Hypothalamus (tissue), 51 donors: ENCODE measurements at regions not wholly inside any gene's neighbourhood (a gene's known extent, or its start where the extent isn't known, plus 50 kb on each side); places are given as distances from the start of the nearest gene placed in this dataset.
A peak's percentile ranks its signal among the peaks of the same experiment; 100 is the strongest.
"Not testable (repeated sequence)": the region's sequence is repeated elsewhere in the genome, so short reads cannot be mapped to it uniquely, and the experiment has no call there.

Experiments
- DNase-seq, 51 donors: peaks; one replicate each; lab custom pipeline; 2025; lab: John Stamatoyannopoulos, UW

- DNase-seq: no peak
Observed at GRCh38 chr10:78207216-78207615, 173.6 kb downstream of the RPS24 start.

GRCh38 chr10:78207776-78208175 is 174.1 kb downstream of the RPS24 start:
- DNase-seq: peak in 3 of 51 donors; percentile 5 to 17 (median 5)

GRCh38 chr10:78209970-78210369 is 176.3 kb downstream of the RPS24 start:
- no peak for DNase-seq

DNA sequence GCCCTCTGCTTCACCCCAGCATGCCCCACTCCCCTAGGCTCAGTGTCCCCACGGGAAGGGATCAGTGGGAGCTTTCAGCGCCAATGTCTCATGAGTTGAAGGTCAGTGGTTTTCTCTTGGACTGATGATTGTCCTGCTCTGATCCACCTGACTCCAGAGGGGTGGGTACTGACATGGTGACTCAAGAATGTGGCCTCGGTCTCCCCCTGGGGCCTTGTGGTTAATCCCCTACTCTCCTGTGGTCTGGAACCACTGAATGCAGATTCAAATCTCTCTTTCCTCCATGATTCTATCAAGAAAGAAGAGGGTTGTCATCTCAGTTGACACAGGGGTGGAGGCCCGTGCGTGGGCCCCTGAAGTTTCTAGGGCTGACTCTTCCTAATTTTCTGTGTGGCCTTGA is 176.9 kb downstream of the RPS24 start:
- no peak for DNase-seq

DNA sequence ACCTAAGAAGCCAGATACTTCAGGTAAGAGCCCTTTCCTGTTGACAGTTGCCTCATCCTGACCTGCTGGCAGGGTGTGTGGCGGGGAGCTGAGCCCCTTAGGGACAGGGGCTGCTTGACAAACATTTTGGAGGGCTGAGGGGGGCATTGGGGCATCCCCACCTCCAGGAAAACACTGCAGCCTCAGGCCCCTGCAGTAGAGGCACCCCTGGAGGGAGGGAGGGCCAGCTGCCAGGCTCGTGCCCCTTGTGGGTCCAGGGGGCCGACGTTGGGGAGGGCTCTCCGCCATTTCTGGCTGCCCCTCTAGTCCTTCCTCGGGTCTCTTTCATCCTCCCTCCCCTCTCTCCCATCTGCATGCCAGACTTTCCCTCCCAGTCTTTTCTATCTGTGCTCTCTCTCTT is 177.3 kb downstream of the RPS24 start:
- DNase-seq: no peak

DNA sequence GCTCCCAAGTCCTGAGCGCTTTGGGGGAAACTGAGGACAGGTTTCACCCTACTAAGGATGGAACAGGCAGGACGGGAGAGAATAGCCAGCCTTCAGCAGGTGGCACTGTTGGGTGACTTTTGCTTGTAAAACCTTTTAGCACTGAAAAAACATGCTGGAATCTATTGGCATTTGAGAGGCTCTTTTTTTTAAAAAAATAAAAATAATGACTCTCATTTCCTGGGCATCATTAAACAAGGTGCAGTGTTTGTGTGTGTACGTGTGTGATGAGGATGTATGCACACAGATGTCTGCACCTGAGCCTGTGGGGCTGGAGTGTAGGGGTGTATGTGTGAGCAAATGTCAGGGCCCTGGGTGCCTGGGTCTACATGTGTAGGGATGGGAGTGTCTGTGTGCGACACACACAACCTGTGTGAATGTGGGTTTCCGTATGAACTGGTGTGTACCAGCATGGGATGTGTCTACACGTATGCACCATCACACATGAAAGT is 177.9 kb downstream of the RPS24 start:
- peak in 31 of 51 donors; percentile 6 to 64 (median 29) for DNase-seq

DNA sequence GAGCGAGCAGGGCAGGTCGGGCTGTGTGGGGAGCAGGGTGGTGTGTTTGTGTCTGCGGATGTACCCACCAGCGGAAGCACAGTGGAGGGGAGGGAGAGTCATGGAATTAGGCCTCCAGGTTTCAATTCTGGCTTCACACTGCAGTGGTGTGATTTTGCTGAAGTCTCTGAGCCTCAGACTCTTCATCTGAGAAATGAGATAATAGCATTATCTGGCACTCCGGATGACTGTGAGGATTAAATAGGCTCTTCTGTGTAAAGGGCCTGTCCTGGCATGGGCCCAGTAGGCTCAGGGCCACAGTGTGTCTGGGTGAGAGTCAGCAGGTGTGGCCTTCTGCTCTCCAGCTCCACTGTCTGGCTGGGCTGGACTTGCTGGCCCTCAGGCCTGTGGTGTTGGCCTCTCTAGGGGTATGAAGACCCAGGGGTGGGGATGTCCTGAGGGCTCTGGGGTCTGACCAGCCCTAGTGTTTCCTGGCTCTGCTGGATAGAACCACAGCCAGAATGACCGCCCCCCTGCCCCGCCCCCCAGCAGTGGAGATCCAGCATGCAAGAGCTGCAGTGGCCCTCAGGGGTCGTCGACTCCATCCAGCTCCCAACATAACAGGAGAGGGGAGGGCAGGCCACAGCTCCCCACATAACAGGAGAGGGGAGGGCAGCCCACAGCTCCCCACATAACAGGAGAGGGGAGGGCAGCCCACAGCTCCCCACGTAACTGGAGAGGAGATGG is 178.6 kb downstream of the RPS24 start:
- peak in 3 of 51 donors; percentile 3 to 31 (median 8) for DNase-seq

DNA sequence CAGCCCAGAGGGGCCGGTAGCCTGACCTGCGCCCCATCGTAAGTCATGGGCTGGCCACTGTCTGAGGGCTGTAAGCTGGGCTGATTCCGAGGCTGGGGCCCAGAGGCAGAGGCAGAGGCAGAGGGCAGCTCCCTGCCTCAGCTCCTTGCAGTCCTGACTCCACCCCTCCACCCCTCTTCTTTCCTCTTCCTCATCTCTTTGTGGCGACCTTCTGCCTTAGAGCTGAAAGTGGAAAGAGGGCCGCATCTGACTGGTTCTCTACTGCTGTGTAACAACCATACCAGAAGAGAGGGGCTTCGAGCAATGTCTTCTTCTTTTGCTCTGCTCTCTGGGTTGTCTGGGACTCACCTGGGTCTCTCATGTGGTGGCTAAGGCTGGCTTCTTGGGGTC is 179.1 kb downstream of the RPS24 start:
- no peak for DNase-seq

DNA sequence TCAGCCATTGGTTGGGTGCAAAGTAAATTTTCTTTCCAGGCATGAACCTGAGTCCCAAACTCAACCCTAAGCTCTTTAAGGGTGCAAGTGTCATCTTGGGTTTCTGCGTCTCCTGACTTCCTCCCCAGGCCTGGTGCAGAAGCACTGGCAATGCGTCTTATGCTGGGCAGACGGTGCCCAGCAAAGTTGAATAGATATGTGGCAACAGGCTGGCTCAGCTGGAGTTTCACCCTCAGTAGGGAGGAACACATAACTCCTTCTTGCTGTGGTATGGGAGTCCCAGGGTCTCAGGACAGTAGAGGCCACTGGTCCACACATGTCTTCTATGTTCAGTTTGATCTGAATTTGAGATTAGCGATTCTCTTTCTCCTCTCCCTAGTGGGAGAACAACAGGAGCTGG is 181.3 kb downstream of the RPS24 start:
- DNase-seq: peak in 1 of 51 donors; percentile 6

- DNase-seq: peak in 35 of 51 donors; percentile 5 to 68 (median 28)
Observed at GRCh38 chr10:78215645-78216044, 182.0 kb downstream of the RPS24 start.

DNA sequence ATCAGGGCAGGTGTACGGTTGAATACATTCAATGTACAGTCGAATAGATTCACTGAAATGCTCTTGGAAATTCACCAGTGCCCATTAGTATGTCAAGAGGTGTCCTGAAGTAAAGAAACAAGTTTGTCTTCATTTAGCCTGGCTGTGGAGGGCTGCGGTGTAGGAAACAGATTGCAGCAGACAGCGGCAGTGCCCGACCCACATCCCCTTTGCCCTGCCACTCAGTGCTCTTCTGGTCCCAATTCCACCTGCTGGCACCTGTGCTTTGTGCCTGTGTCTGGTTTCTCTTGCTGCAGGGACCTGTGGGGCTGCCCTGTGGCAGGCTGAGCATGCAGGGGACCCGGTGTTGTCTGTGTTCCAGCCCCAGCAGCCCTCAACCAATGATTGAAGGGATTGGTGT is 183.7 kb downstream of the RPS24 start:
- no peak for DNase-seq

DNA sequence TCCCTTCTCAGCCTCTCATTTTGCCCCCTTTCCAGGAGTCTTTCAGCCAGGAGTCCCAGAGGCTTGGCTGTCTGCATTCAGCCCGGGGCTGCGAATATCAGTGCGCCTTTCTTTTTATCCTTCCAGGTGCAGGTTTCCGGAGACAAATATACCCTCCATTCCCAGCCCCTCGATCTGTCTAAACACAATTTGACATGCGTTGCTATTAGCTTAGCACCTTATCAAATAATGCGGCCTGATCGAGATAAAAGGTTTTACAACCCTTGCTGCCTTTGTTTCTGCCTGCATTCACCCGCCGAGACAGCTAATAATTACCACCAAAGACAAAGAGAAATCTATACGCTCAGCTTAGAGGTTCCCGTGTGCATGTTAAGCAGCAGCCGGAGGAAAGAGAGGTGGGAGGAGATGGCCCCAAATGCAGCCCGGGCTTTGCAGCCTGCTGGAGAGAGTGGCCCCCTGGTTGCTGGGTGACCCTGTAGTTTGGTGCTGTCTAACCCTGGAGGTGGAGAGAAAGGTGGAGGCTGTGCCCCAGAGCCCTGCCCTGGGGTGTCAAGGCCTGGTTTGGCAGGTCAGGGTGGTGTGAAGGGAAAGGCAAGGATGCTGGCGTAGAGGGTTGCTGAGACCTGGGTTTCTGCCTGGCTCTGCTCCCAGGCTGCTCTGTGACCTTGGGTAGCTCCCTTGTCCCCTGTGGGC is 185.3 kb downstream of the RPS24 start:
- DNase-seq: no peak

- DNase-seq: not testable (repeated sequence)
Observed at GRCh38 chr10:78219568-78219967, 185.9 kb downstream of the RPS24 start.

DNA sequence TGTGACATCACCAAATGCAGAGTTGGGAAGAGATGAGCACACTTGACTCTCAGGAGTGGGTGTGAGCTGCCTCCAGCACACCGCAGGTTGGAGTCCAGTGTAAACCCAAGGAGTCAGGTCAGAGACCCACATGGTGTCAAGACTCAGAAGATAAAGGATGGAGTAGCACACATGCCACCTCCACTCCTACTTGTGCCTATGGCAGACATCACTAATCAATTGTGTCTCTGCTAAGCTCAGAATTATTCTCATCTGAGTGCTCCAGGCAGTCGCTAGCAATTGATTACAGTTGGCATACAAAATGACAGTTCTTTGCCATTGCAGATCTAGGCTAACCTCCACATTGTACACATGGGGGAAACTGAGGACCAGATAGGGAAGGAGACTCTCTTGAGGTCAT is 187.1 kb downstream of the RPS24 start:
- DNase-seq: no peak

GRCh38 chr10:78222096-78222790 is 188.6 kb downstream of the RPS24 start:
- no peak for DNase-seq

DNA sequence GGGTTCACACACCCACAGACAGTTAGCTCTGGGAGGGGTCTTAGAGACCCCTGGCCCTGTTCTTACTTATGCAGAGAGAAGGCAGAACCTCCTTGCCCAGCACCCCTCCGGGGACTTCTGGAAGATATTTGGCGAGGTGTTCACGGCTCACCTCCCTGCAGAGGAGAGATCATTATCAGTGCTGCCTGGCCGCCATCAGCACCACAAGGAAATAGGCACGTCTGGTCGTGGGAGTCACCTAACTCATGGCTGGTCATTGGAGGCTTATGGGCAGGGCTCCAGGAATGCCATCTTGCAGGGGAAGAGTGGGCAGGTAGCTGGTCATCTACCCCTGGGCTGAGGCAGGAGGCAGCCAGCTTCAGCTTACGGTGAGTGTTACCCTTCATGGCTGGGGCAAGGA is 189.4 kb downstream of the RPS24 start:
- DNase-seq: no peak

DNA sequence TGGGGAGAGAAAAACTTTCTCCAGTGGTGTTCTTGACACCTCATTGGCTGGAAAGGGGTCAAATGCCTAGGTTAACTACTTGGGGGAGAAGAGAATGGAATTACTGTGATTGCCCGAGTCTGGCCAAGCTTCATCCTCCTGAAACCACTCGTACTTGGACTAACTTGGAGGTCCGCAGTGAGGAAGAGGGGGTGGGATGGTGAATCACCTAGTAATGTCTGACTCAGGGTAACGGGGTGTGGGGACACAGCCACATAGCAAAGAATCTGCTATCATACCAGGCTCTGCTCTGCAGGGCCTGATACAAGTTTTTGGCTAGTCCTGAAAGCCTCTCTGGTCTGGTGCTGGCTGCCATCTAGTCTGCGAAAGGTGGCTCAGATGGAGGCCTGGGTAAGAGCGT is 190.9 kb downstream of the RPS24 start:
- DNase-seq: no peak

- no peak for DNase-seq
Observed at GRCh38 chr10:78225594-78225993, 191.9 kb downstream of the RPS24 start.

GRCh38 chr10:78229489-78229888 is 195.8 kb downstream of the RPS24 start:
- no peak for DNase-seq

DNA sequence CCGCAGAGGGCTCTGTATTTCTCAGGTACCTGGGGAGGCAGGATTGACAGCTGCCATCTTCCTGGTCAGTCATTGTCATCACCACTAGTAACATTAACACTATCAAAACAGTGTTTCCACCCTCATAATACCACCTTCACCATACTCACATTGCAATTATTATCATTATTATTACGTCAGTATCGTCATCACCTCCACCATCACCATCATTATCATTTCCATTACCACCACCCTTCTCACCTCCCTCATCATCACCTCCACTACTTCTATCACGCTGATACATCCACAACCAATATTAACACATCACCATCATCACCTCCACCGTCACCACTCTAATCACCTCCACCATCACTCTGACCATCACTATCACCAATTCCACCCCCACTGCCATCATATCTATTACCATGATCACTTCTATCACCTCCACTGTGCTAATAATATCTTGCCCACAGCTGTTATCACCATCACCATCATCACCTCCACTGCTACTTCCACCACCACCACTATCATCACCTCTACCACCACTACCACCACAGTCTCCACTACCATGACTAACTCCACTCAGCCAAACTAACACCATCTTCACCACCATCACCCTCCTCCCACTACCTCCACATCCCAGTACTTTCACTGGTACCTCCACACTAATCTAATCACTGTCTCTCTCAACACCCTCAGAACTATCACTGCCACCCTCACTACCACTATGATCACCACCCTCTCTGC is 196.4 kb downstream of the RPS24 start:
- no peak for DNase-seq

DNA sequence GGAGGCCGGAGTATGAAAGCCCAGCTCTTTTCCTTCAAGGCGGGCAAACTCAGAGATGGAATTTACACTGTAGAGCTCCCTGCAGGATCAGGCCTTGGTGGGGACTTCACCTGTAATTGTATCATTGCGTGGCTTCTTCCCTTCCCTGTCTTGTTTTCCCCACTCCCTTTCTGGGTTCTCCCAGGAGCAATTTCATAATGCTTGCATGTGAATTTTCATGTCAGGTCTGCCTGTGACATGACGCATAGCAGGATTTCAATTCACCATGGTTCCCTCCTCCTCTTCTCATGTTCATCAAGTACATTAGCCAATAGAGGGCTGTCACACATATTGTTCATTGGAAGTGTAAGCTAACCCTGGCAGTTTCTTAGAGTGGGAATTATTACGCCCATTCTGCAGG is 197.7 kb downstream of the RPS24 start:
- DNase-seq: no peak
